GM18870 (cell line): ENCODE measurements at regions not wholly inside any gene's neighbourhood (a gene's known extent, or its start where the extent isn't known, plus 50 kb on each side); places are given as distances from the start of the nearest gene placed in this dataset.
"Not testable (repeated sequence)": the region's sequence is repeated elsewhere in the genome, so short reads cannot be mapped to it uniquely, and the experiment has no call there.

ENCODE experiments used
- ATAC-seq: cut with Tn5 transposase; IDR thresholded peaks from one replicate; pipeline ENCODE4 v1.9.1; 2021; ENCODE audit warnings: moderate library complexity; ENCODE audit not compliant: unreplicated experiment

- not testable (repeated sequence) for ATAC-seq
Observed at GRCh38 chr1:120609015-120609573, 114.7 kb upstream of the NBPF26 start.

GRCh38 chr1:120609834-120610233 is 113.9 kb upstream of the NBPF26 start:
- ATAC-seq = not testable (repeated sequence)

GRCh38 chr1:120614931-120615639 is 108.7 kb upstream of the NBPF26 start:
- ATAC-seq = not testable (repeated sequence)

GRCh38 chr1:120617493-120617892 is 106.3 kb upstream of the NBPF26 start:
- not testable (repeated sequence) for ATAC-seq

GRCh38 chr1:120619867-120620692 is 103.7 kb upstream of the NBPF26 start:
- not testable (repeated sequence) for ATAC-seq

- ATAC-seq = not testable (repeated sequence)
Observed at GRCh38 chr1:120620693-120620969, 103.1 kb upstream of the NBPF26 start.

- ATAC-seq = not testable (repeated sequence)
Observed at GRCh38 chr1:120621278-120621677, 102.5 kb upstream of the NBPF26 start.

GRCh38 chr1:120623539-120623938 is 100.2 kb upstream of the NBPF26 start:
- not testable (repeated sequence) for ATAC-seq

GRCh38 chr1:120624565-120625064 is 99.1 kb upstream of the NBPF26 start:
- not testable (repeated sequence) for ATAC-seq

- ATAC-seq = not testable (repeated sequence)
Observed at GRCh38 chr1:120629832-120630455, 93.8 kb upstream of the NBPF26 start.

GRCh38 chr1:120634816-120635806 is 88.6 kb upstream of the NBPF26 start:
- ATAC-seq = not testable (repeated sequence)

GRCh38 chr1:120640261-120641013 is 83.3 kb upstream of the NBPF26 start:
- not testable (repeated sequence) for ATAC-seq

GRCh38 chr1:120641014-120641302 is 82.8 kb upstream of the NBPF26 start:
- ATAC-seq = not testable (repeated sequence)

GRCh38 chr1:120647182-120647581 is 76.6 kb upstream of the NBPF26 start:
- not testable (repeated sequence) for ATAC-seq

GRCh38 chr1:120648915-120649623 is 74.7 kb upstream of the NBPF26 start:
- ATAC-seq = not testable (repeated sequence)

GRCh38 chr1:120649730-120650129 is 74.0 kb upstream of the NBPF26 start:
- not testable (repeated sequence) for ATAC-seq

GRCh38 chr1:120654114-120654513 is 69.6 kb upstream of the NBPF26 start:
- not testable (repeated sequence) for ATAC-seq

- ATAC-seq = not testable (repeated sequence)
Observed at GRCh38 chr1:120655394-120655793, 68.4 kb upstream of the NBPF26 start.

- not testable (repeated sequence) for ATAC-seq
Observed at GRCh38 chr1:120656116-120656515, 67.6 kb upstream of the NBPF26 start.
